Neural crest cell (in vitro differentiated cells): ENCODE measurements at regions not wholly inside any gene's neighbourhood (a gene's known extent, or its start where the extent isn't known, plus 50 kb on each side); places are given as distances from the start of the nearest gene placed in this dataset.

Experiments used
- DNase-seq: peaks from one replicate; pipeline ENCODE4 v3.0.0; 2021; ENCODE audit warnings: low read depth, mixed read lengths, low spot score
- H3K27ac Mint-ChIP-seq: one replicate; pipeline ENCODE4 v1.8.0; 2021; ENCODE audit warnings: mild to moderate bottlenecking, mixed read lengths; ENCODE audit not compliant: unreplicated experiment
- H3K27me3 Mint-ChIP-seq: 2 replicates; pipeline ENCODE4 v1.8.0; 2021; ENCODE audit warnings: low read depth, mild to moderate bottlenecking, mixed read lengths
- H3K36me3 Mint-ChIP-seq: 2 replicates; pipeline ENCODE4 v1.8.0; 2021; ENCODE audit warnings: low read depth, mild to moderate bottlenecking, mixed read lengths
- H3K4me1 Mint-ChIP-seq: 2 replicates; pipeline ENCODE4 v1.8.0; 2021; ENCODE audit warnings: mixed read lengths
- H3K4me3 Mint-ChIP-seq: one replicate; pipeline ENCODE4 v1.8.0; 2021; ENCODE audit warnings: mild to moderate bottlenecking, mixed read lengths
- H3K9me3 Mint-ChIP-seq: 2 replicates; pipeline ENCODE4 v1.8.0; 2021; ENCODE audit warnings: mixed read lengths
- TF ChIP-seq, protein P1 (sequence below): fragments of 200-600 bp; sonication (generic); conservative IDR thresholded peaks from 2 replicates; pipeline ENCODE4 v1.5.0; 2021; ENCODE audit warnings: antibody characterized with exemption, mild to moderate bottlenecking

DNA sequence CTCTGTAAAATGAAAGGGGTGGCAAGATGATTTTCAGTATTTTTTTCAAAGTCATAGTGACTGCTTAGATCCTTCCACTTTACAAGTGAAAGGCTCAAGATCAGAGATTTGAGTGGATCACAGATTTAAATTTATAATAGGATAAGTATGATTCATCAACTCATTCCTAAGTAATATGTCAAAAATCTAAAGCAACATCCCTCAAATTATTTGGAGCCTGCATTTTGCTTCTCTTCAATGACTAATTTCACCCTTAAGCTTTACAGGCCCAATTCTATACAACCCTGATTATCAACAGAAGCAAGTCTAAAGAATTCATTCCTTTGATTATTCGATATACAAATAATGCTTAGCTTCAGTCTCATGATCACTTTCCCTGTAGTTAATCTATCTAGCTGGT, 93.9 kb upstream of the HEY2 start:
- TF ChIP-seq, protein P1, sequence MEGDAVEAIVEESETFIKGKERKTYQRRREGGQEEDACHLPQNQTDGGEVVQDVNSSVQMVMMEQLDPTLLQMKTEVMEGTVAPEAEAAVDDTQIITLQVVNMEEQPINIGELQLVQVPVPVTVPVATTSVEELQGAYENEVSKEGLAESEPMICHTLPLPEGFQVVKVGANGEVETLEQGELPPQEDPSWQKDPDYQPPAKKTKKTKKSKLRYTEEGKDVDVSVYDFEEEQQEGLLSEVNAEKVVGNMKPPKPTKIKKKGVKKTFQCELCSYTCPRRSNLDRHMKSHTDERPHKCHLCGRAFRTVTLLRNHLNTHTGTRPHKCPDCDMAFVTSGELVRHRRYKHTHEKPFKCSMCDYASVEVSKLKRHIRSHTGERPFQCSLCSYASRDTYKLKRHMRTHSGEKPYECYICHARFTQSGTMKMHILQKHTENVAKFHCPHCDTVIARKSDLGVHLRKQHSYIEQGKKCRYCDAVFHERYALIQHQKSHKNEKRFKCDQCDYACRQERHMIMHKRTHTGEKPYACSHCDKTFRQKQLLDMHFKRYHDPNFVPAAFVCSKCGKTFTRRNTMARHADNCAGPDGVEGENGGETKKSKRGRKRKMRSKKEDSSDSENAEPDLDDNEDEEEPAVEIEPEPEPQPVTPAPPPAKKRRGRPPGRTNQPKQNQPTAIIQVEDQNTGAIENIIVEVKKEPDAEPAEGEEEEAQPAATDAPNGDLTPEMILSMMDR, result no peak
- Mint-ChIP-seq H3K36me3 (no peaks in the 10 kb centered on the region), H3K4me1 (peaks cover 11% of the 10 kb centered on the region)

DNA sequence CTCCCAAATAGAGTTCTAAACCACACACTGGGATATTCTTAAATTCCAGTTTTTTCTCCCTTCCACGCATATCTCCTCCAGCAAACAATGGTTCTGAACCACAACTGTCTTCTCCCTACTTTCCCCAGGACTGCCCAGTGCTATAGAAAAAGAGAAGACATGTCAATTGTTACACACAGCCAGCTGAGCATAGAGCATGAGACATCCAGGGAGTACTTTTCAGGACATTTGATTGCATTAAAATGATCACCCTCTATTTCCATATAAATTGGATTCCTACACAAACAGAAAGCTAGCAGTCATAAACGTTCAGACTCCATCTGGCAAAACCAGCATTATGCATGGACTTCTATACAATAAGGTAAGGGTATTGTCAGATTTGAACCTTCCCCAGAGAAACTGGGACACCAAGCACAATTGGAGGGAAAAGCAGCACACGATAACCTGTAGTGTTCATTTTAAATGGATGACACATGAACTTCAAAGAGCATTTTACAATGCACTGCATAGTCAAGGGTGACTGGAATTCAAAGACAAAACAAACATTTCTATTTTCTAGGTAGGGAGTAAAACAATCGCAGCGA, 93.1 kb upstream of the HEY2 start:
- no peak for DNase-seq
- no peak overlapping the region for H3K27ac Mint-ChIP-seq

More for the DNA sequence above, 93.9 kb upstream of the HEY2 start:
- Mint-ChIP-seq H3K9me3 (peaks cover 2% of the 10 kb centered on the region), H3K4me3 (no peak overlapping the region), H3K27me3 (peaks cover 33% of the 10 kb centered on the region), H3K27ac (no peak overlapping the region)
- no peak for DNase-seq

DNA sequence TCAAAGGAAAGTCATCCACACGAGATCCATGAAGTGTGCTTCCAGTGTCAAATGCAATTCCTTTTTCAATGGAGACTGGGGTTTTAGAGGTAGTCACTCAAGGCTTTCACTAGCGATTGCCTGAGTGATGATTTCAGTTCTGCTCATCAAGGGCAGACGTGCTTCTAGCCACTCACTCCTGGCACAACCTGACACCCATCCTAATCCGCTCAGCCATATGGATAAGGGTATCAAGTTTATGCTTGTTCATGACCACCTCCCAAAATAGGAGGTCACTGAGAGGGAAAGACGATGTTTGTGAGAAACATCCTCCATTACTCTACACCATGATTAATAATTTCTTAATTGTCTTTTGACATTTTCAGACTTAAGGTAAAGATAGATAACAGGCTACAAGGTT, 91.3 kb upstream of the HEY2 start:
- H3K27ac Mint-ChIP-seq, result no peak overlapping the region
- no peak overlapping the region for H3K4me3 Mint-ChIP-seq
- no peak for DNase-seq
- TF ChIP-seq, protein P1, result no peak
- H3K36me3 Mint-ChIP-seq, result no peaks in the 10 kb centered on the region
- peaks cover 38% of the 10 kb centered on the region for H3K27me3 Mint-ChIP-seq
- H3K4me1 Mint-ChIP-seq, result peaks cover 13% of the 10 kb centered on the region
- peaks cover 2% of the 10 kb centered on the region for H3K9me3 Mint-ChIP-seq

More for the DNA sequence above, 93.1 kb upstream of the HEY2 start:
- peaks cover 2% of the 10 kb centered on the region for H3K9me3 Mint-ChIP-seq
- TF ChIP-seq, protein P1, result no peak
- no peak overlapping the region for H3K4me3 Mint-ChIP-seq
- peaks cover 33% of the 10 kb centered on the region for H3K27me3 Mint-ChIP-seq
- peaks cover 11% of the 10 kb centered on the region for H3K4me1 Mint-ChIP-seq
- H3K36me3 Mint-ChIP-seq, result no peaks in the 10 kb centered on the region

DNA sequence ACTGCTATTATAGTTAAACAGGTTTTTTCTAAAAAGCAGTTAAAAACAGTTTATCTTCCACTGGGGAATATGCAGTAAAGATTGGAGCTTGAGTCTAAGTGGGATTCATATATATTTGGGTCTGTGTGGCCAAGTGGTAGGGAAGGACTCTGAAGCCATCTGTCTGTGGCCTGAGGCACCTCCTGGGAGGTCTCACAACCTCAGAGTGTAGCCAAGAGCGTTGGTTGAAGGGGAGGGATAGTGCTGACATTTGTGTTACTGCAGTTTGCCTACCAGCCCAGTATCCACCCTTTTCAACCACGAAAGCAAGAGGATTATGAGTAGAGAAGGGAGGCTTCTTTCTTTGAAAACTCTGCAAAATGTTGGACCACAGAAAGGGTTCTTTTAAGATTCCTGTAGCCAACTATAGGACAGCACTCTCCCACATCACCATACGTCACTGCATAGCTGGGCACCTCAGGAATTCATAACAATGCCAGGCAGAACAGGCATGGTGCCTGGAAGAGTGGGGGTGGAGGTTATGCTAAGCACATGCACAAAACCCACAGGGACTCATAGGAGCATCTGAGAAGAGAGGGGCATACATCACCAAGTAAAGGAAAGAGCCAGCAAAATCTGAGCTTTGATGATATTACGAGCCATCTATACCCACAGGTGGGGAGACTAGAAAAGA, 90.5 kb upstream of the HEY2 start:
- peaks cover 15% of the 10 kb centered on the region for H3K4me1 Mint-ChIP-seq
- no peak overlapping the region for H3K4me3 Mint-ChIP-seq
- no peak for DNase-seq
- H3K27me3 Mint-ChIP-seq, result peaks cover 40% of the 10 kb centered on the region
- H3K36me3 Mint-ChIP-seq, result no peaks in the 10 kb centered on the region
- H3K27ac Mint-ChIP-seq, result no peak overlapping the region
- TF ChIP-seq, protein P1, result no peak
- no peaks in the 10 kb centered on the region for H3K9me3 Mint-ChIP-seq

DNA sequence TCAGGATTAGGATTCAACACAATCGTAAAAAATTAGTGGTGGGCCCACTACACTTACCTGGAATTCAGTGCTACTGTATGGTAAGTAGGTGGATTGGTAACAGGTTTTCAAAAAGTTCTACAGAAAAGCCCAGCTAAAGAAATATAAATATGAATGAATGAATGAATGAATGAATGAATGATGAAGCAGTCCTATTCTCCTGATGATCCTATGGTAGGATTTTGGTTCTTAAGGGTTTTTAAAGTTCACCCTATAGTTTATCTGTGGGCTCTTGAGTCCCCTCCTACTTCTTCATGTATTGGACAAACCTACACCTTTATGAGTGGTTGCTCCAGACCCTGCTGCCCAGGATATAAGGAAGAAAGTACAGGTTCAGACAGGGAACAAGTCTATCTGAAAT, 89.5 kb upstream of the HEY2 start:
- peaks cover 15% of the 10 kb centered on the region for H3K4me1 Mint-ChIP-seq
- TF ChIP-seq, protein P1, result no peak
- H3K27me3 Mint-ChIP-seq, result peaks cover 50% of the 10 kb centered on the region
- H3K27ac Mint-ChIP-seq, result no peak overlapping the region
- no peaks in the 10 kb centered on the region for H3K9me3 Mint-ChIP-seq
- H3K36me3 Mint-ChIP-seq, result no peaks in the 10 kb centered on the region
- no peak overlapping the region for H3K4me3 Mint-ChIP-seq
- no peak for DNase-seq
